GM12891 (cell line): ENCODE measurements at regions not wholly inside any gene's neighbourhood (a gene's known extent, or its start where the extent isn't known, plus 50 kb on each side); places are given as distances from the start of the nearest gene placed in this dataset.
"Not testable (repeated sequence)": the region's sequence is repeated elsewhere in the genome, so short reads cannot be mapped to it uniquely, and the experiment has no call there.

Experiments used
- DNase-seq: peaks from one replicate; pipeline ENCODE4 v3.0.0; 2011; ENCODE audit warnings: low spot score; ENCODE audit not compliant: insufficient read length
- FAIRE-seq: peaks from 2 replicates; lab custom pipeline; 2011; peaks lifted over from hg19 to GRCh38; lab: Jason Lieb, UNC
- PAX5 ChIP-seq: IDR thresholded peaks from 2 replicates; pipeline ENCODE4 v1.6.1; 2011; ENCODE audit warnings: low read length, moderate library complexity, mild to moderate bottlenecking; ENCODE audit not compliant: insufficient read depth, severe bottlenecking
- POLR2A ChIP-seq: IDR thresholded peaks from 2 replicates; pipeline ENCODE4 v1.6.1; 2011; ENCODE audit warnings: low read depth, low read length, control low read depth
- POLR2AphosphoS5 ChIP-seq: IDR thresholded peaks from 2 replicates; pipeline ENCODE4 v1.6.1; 2011; ENCODE audit warnings: low read depth, low read length, control low read depth
- POU2F2 ChIP-seq: IDR thresholded peaks from 2 replicates; pipeline ENCODE4 v1.6.1; 2011; ENCODE audit warnings: low read depth, mild to moderate bottlenecking, control low read depth, low read length, moderate library complexity
- SPI1 ChIP-seq: IDR thresholded peaks from 2 replicates; pipeline ENCODE4 v1.6.1; 2011; ENCODE audit warnings: low read depth, low read length, control low read depth
- TAF1 ChIP-seq: IDR thresholded peaks from 2 replicates; pipeline ENCODE4 v1.6.1; 2011; ENCODE audit warnings: low read depth, low read length, control low read depth

GRCh38 chr9:115808695-115809094, 344.9 kb upstream of the PAPPA start:
- no peak for TF ChIP-seq POLR2A
- no peak for TF ChIP-seq TAF1
- no peak for TF ChIP-seq PAX5
- no peak for TF ChIP-seq POLR2AphosphoS5
- no peak for TF ChIP-seq SPI1
- TF ChIP-seq POU2F2: no peak
- FAIRE-seq (no peak), DNase-seq (no peak)

DNA sequence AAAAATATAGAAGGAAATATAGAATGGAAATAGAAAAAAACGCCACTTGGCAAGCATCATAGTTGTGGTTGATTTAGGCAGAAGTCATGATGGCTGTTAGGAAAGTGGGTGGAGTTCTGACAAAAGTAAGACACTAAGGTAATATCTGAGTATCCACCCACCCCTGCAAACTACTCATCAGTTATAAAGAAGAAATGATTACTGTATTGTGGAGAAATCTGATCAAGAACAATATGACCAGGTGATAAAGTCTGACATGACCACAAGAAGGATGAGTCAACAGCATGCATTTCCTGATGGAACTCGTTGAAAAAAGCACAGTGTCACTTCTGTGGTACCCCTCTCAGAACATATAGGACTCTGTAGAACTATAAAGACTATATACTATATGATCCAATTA, 343.4 kb upstream of the PAPPA start:
- FAIRE-seq: no peak

GRCh38 chr9:115814081-115814480, 339.5 kb upstream of the PAPPA start:
- FAIRE-seq: no peak
- DNase-seq: no peak
- TF ChIP-seq SPI1 (no peak), TAF1 (no peak), POLR2A (no peak), POLR2AphosphoS5 (no peak), POU2F2 (no peak), PAX5 (no peak)

More for the DNA sequence above, 343.4 kb upstream of the PAPPA start:
- no peak for DNase-seq
- TF ChIP-seq PAX5 (no peak), POLR2A (no peak), POU2F2 (no peak), TAF1 (no peak), POLR2AphosphoS5 (no peak), SPI1 (no peak)

GRCh38 chr9:115815786-115816185, 337.8 kb upstream of the PAPPA start:
- DNase-seq (no peak), FAIRE-seq (no peak)
- no peak for TF ChIP-seq PAX5
- no peak for TF ChIP-seq TAF1
- no peak for TF ChIP-seq POU2F2
- TF ChIP-seq SPI1: no peak
- TF ChIP-seq POLR2AphosphoS5: no peak
- TF ChIP-seq POLR2A: no peak

GRCh38 chr9:115818651-115819050, 334.9 kb upstream of the PAPPA start:
- DNase-seq, FAIRE-seq: not testable (repeated sequence)

DNA sequence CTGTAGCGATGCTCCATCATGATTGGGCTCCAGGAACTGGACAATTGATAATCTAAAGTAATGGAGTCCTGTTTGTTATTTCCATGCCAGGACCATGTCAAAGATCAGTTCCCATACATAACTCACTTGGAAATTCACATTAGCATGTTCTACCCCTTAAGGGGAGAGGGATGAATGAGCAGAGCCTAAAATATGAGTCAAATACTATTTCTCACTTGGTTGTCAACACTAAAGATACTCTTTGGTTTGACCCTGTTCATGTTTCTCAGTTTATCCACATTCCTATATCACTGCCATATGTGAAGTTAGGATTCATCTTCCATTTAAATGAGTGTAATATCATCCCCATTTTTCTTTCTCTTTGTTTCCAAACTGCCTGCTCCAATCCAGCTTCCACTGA, 321.6 kb upstream of the PAPPA start:
- FAIRE-seq (no peak), DNase-seq (no peak)
- no peak for TF ChIP-seq POU2F2

- FAIRE-seq: no peak
Measured at GRCh38 chr9:115837618-115838017, 316.0 kb upstream of the PAPPA start.

GRCh38 chr9:115838417-115838816, 315.2 kb upstream of the PAPPA start:
- FAIRE-seq: no peak

More at GRCh38 chr9:115837618-115838017, 316.0 kb upstream of the PAPPA start:
- DNase-seq: no peak
- TF ChIP-seq POLR2A: no peak
- no peak for TF ChIP-seq POU2F2
- no peak for TF ChIP-seq SPI1
- TF ChIP-seq PAX5: no peak
- TF ChIP-seq TAF1: no peak
- no peak for TF ChIP-seq POLR2AphosphoS5

GRCh38 chr9:115844433-115844832, 309.2 kb upstream of the PAPPA start:
- not testable (repeated sequence) for FAIRE-seq

More at GRCh38 chr9:115838417-115838816, 315.2 kb upstream of the PAPPA start:
- DNase-seq: no peak
- TF ChIP-seq TAF1 (no peak), SPI1 (no peak), POLR2AphosphoS5 (no peak), POU2F2 (no peak), PAX5 (no peak), POLR2A (no peak)

DNA sequence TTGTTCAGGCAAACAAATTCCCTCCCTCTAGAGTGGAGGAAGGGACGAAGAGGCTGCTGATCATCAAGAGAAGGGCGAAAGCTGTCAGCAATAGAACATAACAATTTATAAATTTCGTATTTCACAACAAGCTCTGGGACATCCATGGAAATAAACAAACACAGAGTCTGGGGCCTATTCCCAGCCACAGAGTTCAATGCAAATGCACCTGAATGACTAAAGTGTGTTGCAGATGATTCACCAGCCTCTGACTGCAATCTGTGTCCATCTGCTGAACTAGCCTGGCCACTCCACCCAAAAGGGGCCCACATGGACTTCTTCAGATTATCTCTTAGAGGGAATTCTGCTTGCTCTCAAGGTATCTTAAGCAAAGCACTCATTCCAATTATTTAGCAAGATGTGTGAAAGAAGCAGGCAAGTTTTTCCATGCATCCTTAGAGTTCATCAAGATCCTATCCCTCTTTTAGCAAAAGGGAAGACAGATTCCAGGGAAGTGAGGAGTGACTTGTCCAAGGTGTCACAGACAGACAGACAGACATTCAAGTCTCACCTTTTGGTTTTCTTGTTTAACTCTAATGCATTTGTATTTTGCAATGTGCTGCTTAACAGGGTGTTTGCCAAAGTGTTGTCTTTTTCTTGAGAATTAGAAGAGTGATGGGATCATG, 307.8 kb upstream of the PAPPA start:
- no peak for DNase-seq
- TF ChIP-seq SPI1 (no peak), POU2F2 (no peak), POLR2AphosphoS5 (no peak), POLR2A (no peak), TAF1 (no peak)
- FAIRE-seq: no peak

More at GRCh38 chr9:115844433-115844832, 309.2 kb upstream of the PAPPA start:
- DNase-seq: not testable (repeated sequence)

GRCh38 chr9:115847216-115847615, 306.4 kb upstream of the PAPPA start:
- no peak for TF ChIP-seq PAX5
- FAIRE-seq (no peak), DNase-seq (no peak)

DNA sequence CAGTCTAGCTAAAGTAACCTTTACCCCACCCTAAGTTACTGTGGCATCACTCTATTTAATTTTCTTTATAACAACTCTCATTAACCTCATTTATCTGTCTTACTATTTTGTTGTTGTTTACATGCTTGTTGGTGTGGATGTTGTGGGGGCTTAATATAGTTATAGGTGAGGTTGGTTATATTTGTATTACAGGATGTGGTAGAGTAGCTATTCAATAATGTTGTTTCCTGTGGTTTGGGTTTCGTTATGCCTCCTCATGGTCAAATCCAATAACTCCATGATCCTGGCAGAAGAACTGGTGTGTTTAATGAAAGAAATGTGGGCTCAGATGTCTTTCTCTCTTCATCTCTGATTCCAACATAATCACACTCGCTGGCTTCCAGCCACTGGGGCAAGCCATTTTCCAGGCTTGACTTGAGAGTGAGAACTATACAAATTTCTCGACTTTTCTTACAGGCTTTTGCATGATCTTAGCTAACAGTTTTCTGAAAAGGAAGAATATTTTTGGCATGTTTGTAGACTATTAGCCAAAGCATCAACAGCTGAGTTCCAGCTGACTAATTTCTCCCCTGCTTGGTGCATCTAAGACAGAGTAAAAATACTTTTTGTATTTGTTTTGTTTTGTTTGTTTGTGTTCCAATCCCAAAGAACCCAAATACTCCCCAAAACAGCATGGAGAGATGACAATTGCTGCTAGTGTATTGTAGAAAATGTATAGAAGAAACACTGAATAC, 303.7 kb upstream of the PAPPA start:
- DNase-seq (no peak), FAIRE-seq (no peak)

More for the DNA sequence above, 303.7 kb upstream of the PAPPA start:
- TF ChIP-seq PAX5 (no peak), TAF1 (no peak), SPI1 (no peak), POLR2A (no peak), POU2F2 (no peak), POLR2AphosphoS5 (no peak)
